HEK293 (cell line): ENCODE measurements at regions not wholly inside any gene's neighbourhood (a gene's known extent, or its start where the extent isn't known, plus 50 kb on each side); places are given as distances from the start of the nearest gene placed in this dataset.

Experiments
- CTCF ChIP-seq: fragments of 450-650 bp; formaldehyde crosslinking; IDR thresholded peaks from 2 replicates; pipeline ENCODE4 v1.5.1; 2016; ENCODE audit warnings: missing biosample characterization, missing genetic modification characterization
- MYNN ChIP-seq: fragments of 450-650 bp; formaldehyde crosslinking; IDR thresholded peaks from 2 replicates; pipeline ENCODE4 v1.5.1; 2016; ENCODE audit warnings: missing biosample characterization, missing genetic modification characterization, borderline replicate concordance
- REST ChIP-seq: fragments of 450-650 bp; formaldehyde crosslinking; IDR thresholded peaks from 2 replicates; pipeline ENCODE4 v1.5.1; 2016; ENCODE audit warnings: missing biosample characterization, missing genetic modification characterization

- no peak for TF ChIP-seq REST
- no peak for TF ChIP-seq CTCF (tag by site-specific recombination)
- TF ChIP-seq MYNN (tag by site-specific recombination) = no peak
These were observed 112.6 kb upstream of the DYRK2 start for GRCh38 chr12:67535971-67536370.
